Endodermal cell (in vitro differentiated cells): ENCODE measurements at regions not wholly inside any gene's neighbourhood (a gene's known extent, or its start where the extent isn't known, plus 50 kb on each side); places are given as distances from the start of the nearest gene placed in this dataset.

Experiments used
- DNase-seq: peaks from one replicate; pipeline ENCODE4 v3.0.0-alpha.2; 2017
- H3K27ac ChIP-seq: 2 replicates; pipeline ENCODE4 v1.5.1; 2013; ENCODE audit warnings: mild to moderate bottlenecking, low read depth, low read length, moderate library complexity
- H3K27me3 ChIP-seq: 2 replicates; pipeline ENCODE4 v1.6.1; 2013; ENCODE audit warnings: mild to moderate bottlenecking, low read length, moderate library complexity; ENCODE audit not compliant: insufficient read depth, control insufficient read depth, poor library complexity, severe bottlenecking
- H3K36me3 ChIP-seq: 2 replicates; pipeline ENCODE4 v1.7.0; 2013; ENCODE audit warnings: mild to moderate bottlenecking, low read length, moderate library complexity; ENCODE audit not compliant: control insufficient read depth, insufficient read depth
- H3K4me1 ChIP-seq: one replicate; pipeline ENCODE4 v1.7.0; 2013; ENCODE audit warnings: low read length; ENCODE audit not compliant: control insufficient read depth, insufficient read depth
- H3K4me3 ChIP-seq: 2 replicates; pipeline ENCODE4 v1.5.1; 2013; ENCODE audit warnings: mild to moderate bottlenecking, low read length, moderate library complexity
- H3K9ac ChIP-seq: 2 replicates; pipeline ENCODE4 v1.6.1; 2013; ENCODE audit warnings: mild to moderate bottlenecking, low read length, moderate library complexity; ENCODE audit not compliant: poor library complexity, severe bottlenecking; ENCODE audit errors: extremely low read depth
- H3K9me3 ChIP-seq: 2 replicates; pipeline ENCODE4 v1.6.1; 2013; ENCODE audit warnings: mild to moderate bottlenecking, low read length, moderate library complexity; ENCODE audit not compliant: control insufficient read depth
- H3K27ac Mint-ChIP-seq: 2 replicates; pipeline ENCODE4 v1.8.0; 2020; ENCODE audit warnings: mixed read lengths
- H3K27me3 Mint-ChIP-seq: 2 replicates; pipeline ENCODE4 v1.8.0; 2021; ENCODE audit warnings: mild to moderate bottlenecking, mixed read lengths; ENCODE audit not compliant: insufficient read depth
- H3K36me3 Mint-ChIP-seq: 2 replicates; pipeline ENCODE4 v1.8.0; 2020; ENCODE audit warnings: low read depth, mixed read lengths
- H3K4me1 Mint-ChIP-seq: 2 replicates; pipeline ENCODE4 v1.8.0; 2020; ENCODE audit warnings: mixed read lengths
- H3K4me3 Mint-ChIP-seq: 2 replicates; pipeline ENCODE4 v1.8.0; 2020; ENCODE audit warnings: mild to moderate bottlenecking, moderate library complexity, mixed read lengths
- H3K9me3 Mint-ChIP-seq: 2 replicates; pipeline ENCODE4 v1.8.0; 2020; ENCODE audit warnings: mild to moderate bottlenecking, mixed read lengths
- WGBS, 2 experiments: methylation state at CpG; one replicate each; pipeline versions ENCODE4 v1.1.5 to v1.1.7; 2013; ENCODE audit warnings: missing lambda C conversion rate in 2 of 2, mixed read lengths in 1 of 2; ENCODE audit not compliant: insufficient coverage in 1 of 2, insufficient read length in 1 of 2; 5-methylcytosine and 5-hydroxymethylcytosine counted together
- TF ChIP-seq, protein P1 (sequence below): fragments of 200-600 bp; sonication (generic); conservative IDR thresholded peaks from 2 replicates; pipeline ENCODE4 v1.5.0; 2021; ENCODE audit warnings: antibody characterized with exemption, mild to moderate bottlenecking

DNA sequence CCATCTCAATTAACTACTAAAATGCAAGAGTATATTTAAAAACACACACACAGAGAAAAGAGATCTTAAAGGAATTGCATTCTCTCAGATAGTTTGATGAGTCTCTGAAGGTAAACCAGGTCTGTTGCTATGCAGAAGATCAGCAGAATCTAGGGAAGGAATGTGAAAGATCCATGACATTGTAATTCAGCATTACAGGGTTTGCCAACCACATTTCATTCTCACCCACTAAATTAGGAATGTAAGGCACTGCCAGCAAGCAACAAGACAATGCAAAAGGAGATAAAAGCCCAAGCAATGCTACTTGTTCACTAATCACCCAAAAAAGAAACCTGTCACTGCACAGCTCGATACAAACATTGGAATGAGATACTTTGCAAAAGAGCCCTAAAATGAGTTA is 106.3 kb downstream of the LRIG3 start:
- H3K27me3 ChIP-seq, result no peaks in the 10 kb centered on the region
- Mint-ChIP-seq H3K4me3 (no peak overlapping the region), H3K9me3 (no peaks in the 10 kb centered on the region)

DNA sequence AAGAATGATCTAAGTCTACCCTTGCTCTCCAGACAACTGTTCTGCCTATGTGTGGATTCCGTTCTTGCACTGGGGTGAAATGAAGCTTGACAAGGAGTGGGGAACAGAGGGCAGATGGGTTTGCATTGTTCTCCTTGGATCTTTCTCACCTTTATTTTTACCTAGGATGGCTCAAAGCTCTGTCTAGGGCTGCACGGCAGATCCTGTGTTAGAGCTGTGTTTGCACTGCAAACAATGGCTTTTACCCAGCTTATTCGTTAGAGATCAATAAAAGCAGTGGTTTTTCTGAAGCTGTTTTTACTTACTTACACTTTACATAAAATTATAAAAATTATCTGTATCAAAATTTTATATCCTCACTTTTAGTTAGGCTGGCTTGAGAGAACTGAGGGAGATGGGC is 105.1 kb downstream of the LRIG3 start:
- no peak overlapping the region for H3K4me3 ChIP-seq
- DNase-seq, result no peak
- no peaks in the 10 kb centered on the region for H3K27me3 ChIP-seq
- H3K9ac ChIP-seq, result no peak overlapping the region
- H3K27ac Mint-ChIP-seq, result no peak overlapping the region
- H3K4me1 Mint-ChIP-seq, result peaks cover 9% of the 10 kb centered on the region
- H3K4me3 Mint-ChIP-seq, result no peak overlapping the region
- no peaks in the 10 kb centered on the region for H3K36me3 ChIP-seq
- H3K27ac ChIP-seq, result no peak overlapping the region
- 96 to 100% methylated on average over 1 to 3 of the region's 3 CpGs for WGBS, 2 experiments
- H3K4me1 ChIP-seq, result no peaks in the 10 kb centered on the region
- TF ChIP-seq, protein P1, sequence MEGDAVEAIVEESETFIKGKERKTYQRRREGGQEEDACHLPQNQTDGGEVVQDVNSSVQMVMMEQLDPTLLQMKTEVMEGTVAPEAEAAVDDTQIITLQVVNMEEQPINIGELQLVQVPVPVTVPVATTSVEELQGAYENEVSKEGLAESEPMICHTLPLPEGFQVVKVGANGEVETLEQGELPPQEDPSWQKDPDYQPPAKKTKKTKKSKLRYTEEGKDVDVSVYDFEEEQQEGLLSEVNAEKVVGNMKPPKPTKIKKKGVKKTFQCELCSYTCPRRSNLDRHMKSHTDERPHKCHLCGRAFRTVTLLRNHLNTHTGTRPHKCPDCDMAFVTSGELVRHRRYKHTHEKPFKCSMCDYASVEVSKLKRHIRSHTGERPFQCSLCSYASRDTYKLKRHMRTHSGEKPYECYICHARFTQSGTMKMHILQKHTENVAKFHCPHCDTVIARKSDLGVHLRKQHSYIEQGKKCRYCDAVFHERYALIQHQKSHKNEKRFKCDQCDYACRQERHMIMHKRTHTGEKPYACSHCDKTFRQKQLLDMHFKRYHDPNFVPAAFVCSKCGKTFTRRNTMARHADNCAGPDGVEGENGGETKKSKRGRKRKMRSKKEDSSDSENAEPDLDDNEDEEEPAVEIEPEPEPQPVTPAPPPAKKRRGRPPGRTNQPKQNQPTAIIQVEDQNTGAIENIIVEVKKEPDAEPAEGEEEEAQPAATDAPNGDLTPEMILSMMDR, result no peak
- no peaks in the 10 kb centered on the region for H3K36me3 Mint-ChIP-seq
- H3K27me3 Mint-ChIP-seq, result no peaks in the 10 kb centered on the region
- no peaks in the 10 kb centered on the region for H3K9me3 ChIP-seq
- no peaks in the 10 kb centered on the region for H3K9me3 Mint-ChIP-seq

More for the DNA sequence above, 106.3 kb downstream of the LRIG3 start:
- Histone ChIP-seq H3K4me3 (no peak overlapping the region), H3K9ac (no peak overlapping the region), H3K27ac (peak overlapping the region; percentile 67), H3K9me3 (no peaks in the 10 kb centered on the region), H3K4me1 (no peaks in the 10 kb centered on the region), H3K36me3 (no peaks in the 10 kb centered on the region)
- Mint-ChIP-seq H3K27ac (no peak overlapping the region), H3K4me1 (peaks cover 9% of the 10 kb centered on the region), H3K36me3 (no peaks in the 10 kb centered on the region), H3K27me3 (no peaks in the 10 kb centered on the region)
- WGBS, 2 experiments, result 83% methylated on average over 1 of the region's 1 CpG
- DNase-seq, result no peak
- TF ChIP-seq, protein P1, result no peak

DNA sequence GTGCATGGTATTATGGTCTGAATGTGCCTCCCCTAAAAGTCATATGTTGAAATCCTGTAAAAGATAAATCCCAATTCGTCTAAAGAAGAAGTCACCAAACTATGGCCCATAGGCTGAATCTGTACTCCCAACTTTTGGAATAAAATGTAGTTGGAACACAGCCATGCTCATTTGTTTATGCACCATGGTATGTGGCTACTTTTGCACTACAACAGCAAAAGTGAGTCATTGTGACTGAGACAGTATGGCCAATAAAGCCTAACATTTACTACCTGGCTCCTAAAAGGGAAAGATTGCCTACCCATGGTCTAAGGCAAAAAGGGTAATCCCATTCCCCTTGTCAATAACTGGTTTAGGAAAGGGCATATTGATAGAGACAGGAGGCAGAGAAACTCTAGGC is 101.8 kb downstream of the LRIG3 start:
- no peak overlapping the region for H3K27ac Mint-ChIP-seq
- Histone ChIP-seq H3K27ac (no peak overlapping the region), H3K4me3 (no peak overlapping the region), H3K9me3 (no peaks in the 10 kb centered on the region), H3K36me3 (no peaks in the 10 kb centered on the region), H3K4me1 (no peaks in the 10 kb centered on the region), H3K27me3 (no peaks in the 10 kb centered on the region), H3K9ac (no peak overlapping the region)
- H3K4me3 Mint-ChIP-seq, result no peak overlapping the region
- no peaks in the 10 kb centered on the region for H3K27me3 Mint-ChIP-seq
- 86 to 100% methylated on average over 1 of the region's 1 CpG for WGBS, 2 experiments
- peaks cover 9% of the 10 kb centered on the region for H3K4me1 Mint-ChIP-seq
- no peaks in the 10 kb centered on the region for H3K9me3 Mint-ChIP-seq
- H3K36me3 Mint-ChIP-seq, result no peaks in the 10 kb centered on the region
- DNase-seq, result no peak
- TF ChIP-seq, protein P1, result no peak
